ENCODE measurements at regions not wholly inside any gene's neighbourhood (a gene's known extent, or its start where the extent isn't known, plus 50 kb on each side); places are given as distances from the start of the nearest gene placed in this dataset.

DNA sequence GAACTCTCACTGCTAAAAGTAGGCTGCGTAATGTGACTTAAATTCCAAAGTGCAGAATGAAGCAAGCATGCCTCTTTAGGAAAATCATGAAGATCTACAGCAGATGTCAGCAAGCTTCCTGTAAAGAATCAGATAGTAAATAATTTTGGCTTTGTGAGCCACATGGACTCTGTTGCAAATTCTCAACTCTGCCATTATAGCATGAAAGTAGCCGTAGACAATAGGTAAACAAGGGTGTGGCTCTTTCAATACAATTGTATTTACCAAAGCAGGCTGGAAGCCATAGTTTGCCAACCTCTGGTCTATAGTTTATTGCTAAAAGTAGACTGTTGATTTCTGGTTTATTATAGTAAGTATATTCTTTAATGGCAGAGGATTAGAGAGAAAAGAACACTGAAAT lies 80.3 kb upstream of the FAM9B start:
- TF ChIP-seq, protein P1, sequence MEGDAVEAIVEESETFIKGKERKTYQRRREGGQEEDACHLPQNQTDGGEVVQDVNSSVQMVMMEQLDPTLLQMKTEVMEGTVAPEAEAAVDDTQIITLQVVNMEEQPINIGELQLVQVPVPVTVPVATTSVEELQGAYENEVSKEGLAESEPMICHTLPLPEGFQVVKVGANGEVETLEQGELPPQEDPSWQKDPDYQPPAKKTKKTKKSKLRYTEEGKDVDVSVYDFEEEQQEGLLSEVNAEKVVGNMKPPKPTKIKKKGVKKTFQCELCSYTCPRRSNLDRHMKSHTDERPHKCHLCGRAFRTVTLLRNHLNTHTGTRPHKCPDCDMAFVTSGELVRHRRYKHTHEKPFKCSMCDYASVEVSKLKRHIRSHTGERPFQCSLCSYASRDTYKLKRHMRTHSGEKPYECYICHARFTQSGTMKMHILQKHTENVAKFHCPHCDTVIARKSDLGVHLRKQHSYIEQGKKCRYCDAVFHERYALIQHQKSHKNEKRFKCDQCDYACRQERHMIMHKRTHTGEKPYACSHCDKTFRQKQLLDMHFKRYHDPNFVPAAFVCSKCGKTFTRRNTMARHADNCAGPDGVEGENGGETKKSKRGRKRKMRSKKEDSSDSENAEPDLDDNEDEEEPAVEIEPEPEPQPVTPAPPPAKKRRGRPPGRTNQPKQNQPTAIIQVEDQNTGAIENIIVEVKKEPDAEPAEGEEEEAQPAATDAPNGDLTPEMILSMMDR (IDR thresholded peaks at IDR 0.05; ENCODE audit: insufficient read depth, low read length) = no peak
- TF ChIP-seq POLR2AphosphoS5 (IDR thresholded peaks at IDR 0.05; ENCODE audit: low read depth) = no peak
- no peak for TF ChIP-seq SPI1 (IDR thresholded peaks at IDR 0.05; ENCODE audit: borderline replicate concordance, low read depth)
- no peak for TF ChIP-seq GABPA (IDR thresholded peaks at IDR 0.05; ENCODE audit: low read depth)
